ENCODE measurements at regions not wholly inside any gene's neighbourhood (a gene's known extent, or its start where the extent isn't known, plus 50 kb on each side); places are given as distances from the start of the nearest gene placed in this dataset.
"Not testable (repeated sequence)": the region's sequence is repeated elsewhere in the genome, so short reads cannot be mapped to it uniquely, and the experiment has no call there.

DNA sequence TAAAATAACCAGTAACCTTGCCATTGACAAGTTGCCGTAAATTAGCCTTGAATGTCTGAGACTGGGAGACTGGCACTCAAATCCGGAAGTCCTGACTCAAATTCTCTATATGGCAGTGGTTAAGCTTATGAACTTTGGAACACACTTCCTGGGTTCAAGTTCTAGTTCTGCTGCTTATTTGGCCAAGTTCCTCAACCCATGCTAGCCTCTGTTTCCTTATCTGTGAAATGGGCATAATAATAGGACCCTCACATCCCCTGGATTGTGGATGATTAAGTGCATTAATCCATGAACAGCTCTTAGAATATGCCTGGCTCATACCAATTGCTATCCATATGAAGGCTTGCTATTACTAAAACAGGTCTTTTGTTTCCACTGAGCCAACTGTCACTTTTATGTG, 311.5 kb downstream of the EDEM1 start:
- no peaks in the 10 kb centered on the region for H3K27me3 Mint-ChIP-seq
- no peak overlapping the region for H3K4me3 Mint-ChIP-seq
- DNase-seq (no peak), ATAC-seq (no peak)
- peaks cover 2% of the 10 kb centered on the region for H3K36me3 Mint-ChIP-seq
- H3K4me1 Mint-ChIP-seq, result peaks cover 4% of the 10 kb centered on the region
- CTCF ChIA-PET, result interaction anchor here (0.6 kb wide), 1 partner anchor 715 kb away, joined by 3 read pairs; no protein-coding TSS in a partner anchor
- no peak overlapping the region for H3K27ac Mint-ChIP-seq
- H3K9me3 Mint-ChIP-seq (ENCODE audit: low read depth), result peaks cover 3% of the 10 kb centered on the region

DNA sequence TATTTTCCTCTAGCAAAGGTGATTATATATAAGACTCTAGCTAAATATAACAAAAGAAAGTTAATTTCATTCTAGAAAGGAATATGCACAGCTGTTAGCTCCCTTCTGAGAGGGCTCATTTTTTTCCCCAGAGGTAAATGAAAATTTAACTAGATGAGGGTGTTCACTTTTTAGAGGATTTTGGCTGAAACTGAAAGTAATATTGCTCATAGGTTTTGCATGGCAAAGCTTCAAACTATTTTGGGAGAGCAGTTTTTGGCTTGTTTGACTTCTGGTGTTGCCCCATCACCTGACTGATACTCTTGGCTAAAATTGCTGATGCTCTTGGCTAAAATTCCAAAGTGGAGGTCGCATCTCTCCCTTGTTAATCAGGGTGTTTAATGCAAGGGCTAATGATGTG, 311.9 kb downstream of the EDEM1 start:
- Mint-ChIP-seq H3K9me3 (ENCODE audit: low read depth) (peaks cover 3% of the 10 kb centered on the region), H3K27me3 (no peaks in the 10 kb centered on the region), H3K4me3 (no peak overlapping the region), H3K4me1 (peaks cover 4% of the 10 kb centered on the region), H3K36me3 (peaks cover 2% of the 10 kb centered on the region), H3K27ac (no peak overlapping the region)
- DNase-seq (no peak), ATAC-seq (no peak)
- CTCF ChIA-PET, result interaction anchor here (0.6 kb wide), 1 partner anchor 715 kb away, joined by 3 read pairs; no protein-coding TSS in a partner anchor

DNA sequence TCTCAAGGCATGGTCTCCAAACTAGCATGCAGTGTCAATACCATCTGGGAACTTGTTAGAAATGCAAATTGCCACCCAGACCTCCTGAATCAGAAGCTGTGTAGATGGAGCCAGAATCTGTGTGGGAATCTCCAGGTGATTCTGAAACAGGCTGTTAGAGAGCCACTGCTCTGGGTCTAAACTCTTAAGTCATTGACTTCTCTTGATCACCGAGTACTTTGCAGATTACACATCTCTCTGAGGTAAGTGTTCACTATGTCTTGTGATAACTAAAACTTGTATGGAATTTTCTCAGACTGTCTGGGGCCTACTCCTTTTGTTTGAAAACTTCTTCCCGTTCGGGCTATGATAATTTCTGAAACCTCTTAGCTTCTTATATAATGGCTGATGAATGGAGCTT, 315.6 kb downstream of the EDEM1 start:
- DNase-seq (no peak), ATAC-seq (no peak)
- Mint-ChIP-seq H3K4me3 (no peak overlapping the region), H3K27me3 (no peaks in the 10 kb centered on the region), H3K27ac (no peak overlapping the region), H3K36me3 (no peaks in the 10 kb centered on the region), H3K4me1 (no peaks in the 10 kb centered on the region), H3K9me3 (ENCODE audit: low read depth) (peaks cover 5% of the 10 kb centered on the region)
- CTCF ChIA-PET, result no interaction called here

DNA sequence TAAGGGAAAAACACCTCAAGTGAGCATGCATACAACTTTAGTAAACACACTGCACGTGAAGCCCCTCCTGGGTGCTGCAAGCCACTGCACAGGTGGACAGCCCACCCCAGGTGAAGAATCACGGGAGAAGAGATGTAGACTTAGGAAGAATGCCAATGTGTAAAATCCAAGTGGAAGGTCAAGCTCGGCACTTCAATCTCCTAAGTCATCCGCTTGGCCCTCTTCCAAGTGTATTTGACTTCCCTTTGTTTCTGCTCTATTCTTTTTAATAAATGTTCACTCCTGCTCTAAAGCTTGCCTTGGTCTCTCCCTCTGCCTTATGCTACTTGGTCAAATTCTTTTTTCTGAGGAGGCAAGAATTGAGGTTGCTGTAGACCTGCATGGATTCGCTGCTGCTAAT, 316.6 kb downstream of the EDEM1 start:
- Mint-ChIP-seq H3K36me3 (no peaks in the 10 kb centered on the region), H3K4me1 (no peaks in the 10 kb centered on the region), H3K27me3 (no peaks in the 10 kb centered on the region), H3K9me3 (ENCODE audit: low read depth) (peaks cover 9% of the 10 kb centered on the region), H3K4me3 (no peak overlapping the region), H3K27ac (no peak overlapping the region)
- DNase-seq, result no peak
- no peak for ATAC-seq
- CTCF ChIA-PET, result no interaction called here

DNA sequence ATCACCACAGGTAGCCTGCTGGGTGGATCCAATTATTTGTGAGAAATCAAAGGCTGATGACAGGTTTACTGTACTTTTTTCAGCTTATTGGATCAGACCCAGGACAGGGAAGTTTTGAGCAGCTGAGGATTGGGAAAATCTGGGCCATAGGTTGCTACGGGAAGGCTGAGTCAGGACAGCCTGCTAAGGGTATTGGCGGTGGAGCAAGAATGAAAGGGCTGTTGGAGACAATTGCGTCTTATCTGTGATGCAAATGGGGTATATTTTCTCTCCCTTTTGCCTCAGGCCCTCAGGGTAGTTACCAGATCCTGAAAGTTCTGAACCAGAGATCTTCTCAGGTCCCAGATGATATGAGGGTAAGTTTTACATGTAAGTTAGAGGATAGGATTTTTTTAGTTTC, 317.7 kb downstream of the EDEM1 start:
- CTCF ChIA-PET, result no interaction called here

DNA sequence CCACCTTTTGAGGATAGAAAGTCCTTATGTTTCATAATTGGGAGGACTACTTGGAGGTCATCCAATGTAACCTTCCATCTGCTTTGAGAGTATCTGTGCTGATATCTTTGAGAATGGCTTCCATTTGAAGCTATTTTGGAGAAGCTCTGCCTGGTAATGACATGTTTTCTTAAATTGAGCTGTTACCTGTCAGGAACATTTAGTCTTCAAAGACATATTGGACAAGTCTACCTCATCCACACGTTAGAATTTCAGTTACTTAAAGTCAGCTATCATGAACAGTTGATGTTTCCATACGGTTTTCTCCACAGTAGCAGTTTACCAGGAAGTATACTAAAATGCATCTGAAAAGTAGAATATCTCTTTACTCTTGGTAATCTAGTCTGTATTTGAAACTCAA, 318.5 kb downstream of the EDEM1 start:
- CTCF ChIA-PET, result no interaction called here
- H3K27ac Mint-ChIP-seq, result no peak overlapping the region
- no peak for DNase-seq
- H3K4me3 Mint-ChIP-seq, result no peak overlapping the region
- no peak for ATAC-seq
- no peaks in the 10 kb centered on the region for H3K36me3 Mint-ChIP-seq
- no peaks in the 10 kb centered on the region for H3K4me1 Mint-ChIP-seq
- peaks cover 14% of the 10 kb centered on the region for H3K9me3 Mint-ChIP-seq (ENCODE audit: low read depth)
- no peaks in the 10 kb centered on the region for H3K27me3 Mint-ChIP-seq

More for the DNA sequence above, 317.7 kb downstream of the EDEM1 start:
- Mint-ChIP-seq H3K36me3 (no peaks in the 10 kb centered on the region), H3K4me1 (no peaks in the 10 kb centered on the region), H3K27ac (no peak overlapping the region), H3K9me3 (ENCODE audit: low read depth) (peaks cover 12% of the 10 kb centered on the region), H3K27me3 (no peaks in the 10 kb centered on the region), H3K4me3 (no peak overlapping the region)
- DNase-seq (no peak), ATAC-seq (no peak)

DNA sequence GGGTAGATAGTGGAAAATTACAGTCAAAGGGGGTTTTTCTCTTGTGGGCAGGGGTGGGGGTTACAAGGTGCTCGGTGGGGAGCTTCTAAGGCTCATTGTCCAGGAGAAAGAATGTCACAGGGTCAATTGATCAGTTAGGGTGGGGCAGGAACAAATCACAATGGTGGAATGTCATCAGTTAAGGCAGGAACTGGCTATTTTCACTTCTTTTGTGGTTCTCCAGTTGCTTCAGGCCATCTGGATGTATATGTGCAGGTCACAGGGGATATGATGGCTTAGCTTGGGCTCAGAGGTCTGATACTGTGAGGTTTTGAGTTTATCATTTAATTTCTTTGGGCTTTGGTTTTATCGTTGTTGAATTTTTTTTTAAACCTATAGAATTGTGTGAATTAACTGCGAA, 321.4 kb downstream of the EDEM1 start:
- CTCF ChIA-PET, H3K27me3 Mint-ChIP-seq, H3K4me3 Mint-ChIP-seq, H3K27ac Mint-ChIP-seq, H3K4me1 Mint-ChIP-seq, DNase-seq, ATAC-seq, H3K36me3 Mint-ChIP-seq: not testable (repeated sequence)
- H3K9me3 Mint-ChIP-seq (ENCODE audit: low read depth), result peaks cover 14% of the 10 kb centered on the region

DNA sequence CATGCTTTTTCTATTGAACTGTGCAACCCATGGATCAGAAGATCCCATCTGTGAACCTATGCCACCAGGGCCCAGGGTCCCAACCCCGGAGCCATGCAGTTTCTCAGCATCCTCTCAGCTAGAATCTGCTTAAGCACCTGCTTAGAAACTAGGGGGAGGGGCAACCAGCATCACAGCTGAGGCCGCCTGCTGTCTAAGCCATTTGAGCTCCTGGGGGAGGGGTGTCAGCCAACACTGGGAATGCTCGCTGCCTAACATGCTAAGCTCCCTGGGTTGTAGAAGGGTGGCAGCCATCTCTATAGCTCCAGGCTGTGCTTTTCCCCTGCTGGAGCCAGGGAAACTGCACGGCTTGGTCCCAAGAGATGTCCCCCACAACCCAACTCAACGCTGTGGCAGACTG, 322.8 kb downstream of the EDEM1 start:
- no peak for ATAC-seq
- Mint-ChIP-seq H3K9me3 (ENCODE audit: low read depth) (peaks cover 14% of the 10 kb centered on the region), H3K36me3 (no peaks in the 10 kb centered on the region), H3K27me3 (no peaks in the 10 kb centered on the region), H3K4me1 (no peaks in the 10 kb centered on the region), H3K4me3 (no peak overlapping the region), H3K27ac (no peak overlapping the region)
- CTCF ChIA-PET, result no interaction called here
- no peak for DNase-seq

DNA sequence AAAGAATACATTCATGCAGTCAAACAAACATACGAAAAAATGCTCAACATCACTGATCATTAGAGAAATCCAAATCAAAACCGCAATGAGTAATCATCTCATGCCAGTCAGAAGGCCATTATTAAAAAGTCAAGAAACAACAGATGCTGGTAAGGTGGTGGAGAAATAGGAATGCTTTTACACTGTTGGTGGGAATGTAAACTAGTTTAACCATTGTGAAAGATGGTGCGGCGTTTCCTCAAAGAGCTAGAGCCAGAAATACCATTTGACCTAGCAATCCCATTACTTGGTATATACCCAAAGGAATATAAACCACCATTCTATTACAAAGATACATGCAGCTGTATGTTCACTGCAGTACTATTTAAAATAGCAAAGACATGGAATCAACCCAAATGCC, 330.4 kb downstream of the EDEM1 start:
- H3K27me3 Mint-ChIP-seq, result no peaks in the 10 kb centered on the region
- no peaks in the 10 kb centered on the region for H3K36me3 Mint-ChIP-seq
- no peak overlapping the region for H3K4me3 Mint-ChIP-seq
- DNase-seq (no peak), ATAC-seq (no peak)
- no peaks in the 10 kb centered on the region for H3K4me1 Mint-ChIP-seq
- CTCF ChIA-PET, result no interaction called here
- no peak overlapping the region for H3K27ac Mint-ChIP-seq
- H3K9me3 Mint-ChIP-seq (ENCODE audit: low read depth), result no peaks in the 10 kb centered on the region

DNA sequence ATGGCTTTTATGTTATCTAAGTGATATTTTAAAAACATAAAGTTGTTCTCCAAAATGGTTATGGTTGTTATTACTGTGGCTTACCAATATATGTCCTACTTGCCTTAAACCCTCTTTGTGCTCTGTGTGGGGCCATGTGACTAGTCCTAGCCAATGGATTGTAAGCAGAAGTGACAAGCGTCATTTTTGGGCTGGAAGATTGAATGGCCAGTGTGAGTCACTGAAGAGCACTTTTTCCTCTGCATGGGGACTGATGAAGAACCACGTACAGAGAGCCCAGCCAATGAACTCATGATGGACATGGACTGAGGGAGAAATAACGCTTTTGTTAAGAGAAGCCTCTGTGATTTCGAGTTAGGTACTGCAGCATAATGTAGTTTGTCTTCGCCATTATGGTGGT, 332.7 kb downstream of the EDEM1 start:
- Mint-ChIP-seq H3K9me3 (ENCODE audit: low read depth) (no peaks in the 10 kb centered on the region), H3K27ac (no peak overlapping the region), H3K27me3 (no peaks in the 10 kb centered on the region), H3K4me1 (no peaks in the 10 kb centered on the region), H3K36me3 (no peaks in the 10 kb centered on the region), H3K4me3 (no peak overlapping the region)
- ATAC-seq (no peak), DNase-seq (no peak)
- CTCF ChIA-PET, result no interaction called here

DNA sequence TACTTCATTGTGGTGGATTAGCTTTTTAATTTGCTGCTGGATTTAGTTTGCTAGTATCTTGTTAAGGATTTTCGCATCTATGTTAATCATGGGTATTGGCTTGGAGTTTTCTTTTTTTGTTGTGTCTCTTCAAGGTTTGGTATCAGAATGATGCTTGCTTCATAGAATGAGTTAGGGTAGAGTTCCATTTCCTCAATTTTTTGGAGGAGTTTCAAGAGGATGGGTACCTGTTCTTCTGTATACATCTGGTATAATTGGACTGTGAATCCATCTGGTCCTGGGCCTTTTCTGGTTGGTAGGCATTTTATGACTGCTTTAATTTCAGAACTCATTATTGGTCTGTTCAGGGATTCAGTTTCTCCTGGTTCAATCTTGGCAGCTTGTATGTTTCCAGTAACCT, 335.6 kb downstream of the EDEM1 start:
- Mint-ChIP-seq H3K4me3 (no peak overlapping the region), H3K27ac (no peak overlapping the region), H3K27me3 (no peaks in the 10 kb centered on the region), H3K36me3 (no peaks in the 10 kb centered on the region), H3K9me3 (ENCODE audit: low read depth) (no peaks in the 10 kb centered on the region), H3K4me1 (no peaks in the 10 kb centered on the region)
- DNase-seq (no peak), ATAC-seq (no peak)
- CTCF ChIA-PET, result no interaction called here

DNA sequence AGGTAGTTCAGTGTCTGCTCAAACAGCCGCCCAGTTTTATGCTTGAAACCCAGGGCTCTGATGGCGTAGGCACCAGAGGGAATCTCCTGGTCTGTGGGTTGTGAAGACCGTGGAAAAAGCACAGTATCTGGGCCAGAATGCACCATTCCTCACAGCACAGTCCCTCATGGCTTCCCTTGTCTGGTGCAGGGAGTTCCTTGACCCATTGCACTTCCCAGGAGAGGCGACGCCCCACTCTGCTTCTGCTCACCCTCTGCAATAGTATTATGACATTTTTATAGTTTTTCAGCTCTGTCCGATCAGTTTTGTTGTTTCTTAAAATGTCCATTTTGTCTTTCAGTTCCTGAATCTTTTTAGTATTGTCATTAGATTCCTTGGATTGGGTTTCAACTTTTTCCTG, 343.5 kb downstream of the EDEM1 start:
- no peak overlapping the region for H3K4me3 Mint-ChIP-seq
- H3K27ac Mint-ChIP-seq, result no peak overlapping the region
- ATAC-seq (no peak), DNase-seq (no peak)
- no peaks in the 10 kb centered on the region for H3K27me3 Mint-ChIP-seq
- CTCF ChIA-PET, result no interaction called here
- no peaks in the 10 kb centered on the region for H3K36me3 Mint-ChIP-seq
- no peaks in the 10 kb centered on the region for H3K4me1 Mint-ChIP-seq
- no peaks in the 10 kb centered on the region for H3K9me3 Mint-ChIP-seq (ENCODE audit: low read depth)

DNA sequence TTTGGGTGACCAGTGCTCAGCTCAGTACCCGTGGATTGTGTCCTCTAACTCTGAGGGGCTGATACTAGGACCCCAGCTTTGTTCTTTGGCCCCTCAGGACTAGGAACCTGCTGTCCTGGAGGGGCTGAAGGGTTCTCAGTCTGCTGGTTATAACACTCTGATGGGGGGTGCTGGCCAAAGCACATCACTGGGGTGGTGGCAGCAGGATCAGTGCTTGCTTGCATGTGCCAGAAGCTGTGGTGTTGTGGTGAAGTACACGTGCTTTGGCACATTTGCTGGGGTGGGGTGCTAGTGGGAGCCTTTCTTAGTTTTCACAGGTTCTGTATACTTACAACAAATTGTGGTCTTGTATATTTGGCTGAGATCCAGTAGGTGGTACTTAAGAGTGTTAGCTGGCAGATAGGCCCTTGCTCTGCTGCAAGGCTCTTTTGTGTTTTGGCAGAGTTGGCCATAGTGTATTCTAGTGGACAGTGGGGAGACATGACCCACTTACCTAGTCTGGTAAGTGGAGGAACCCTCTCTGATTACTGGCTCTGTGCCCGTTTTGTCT, 344.3 kb downstream of the EDEM1 start:
- ATAC-seq, result no peak
- no peaks in the 10 kb centered on the region for H3K4me1 Mint-ChIP-seq
- H3K36me3 Mint-ChIP-seq, result no peaks in the 10 kb centered on the region
- no peaks in the 10 kb centered on the region for H3K27me3 Mint-ChIP-seq
- CTCF ChIA-PET, result no interaction called here
- no peak overlapping the region for H3K27ac Mint-ChIP-seq
- no peak for DNase-seq
- H3K4me3 Mint-ChIP-seq, result no peak overlapping the region
- H3K9me3 Mint-ChIP-seq (ENCODE audit: low read depth), result no peaks in the 10 kb centered on the region

DNA sequence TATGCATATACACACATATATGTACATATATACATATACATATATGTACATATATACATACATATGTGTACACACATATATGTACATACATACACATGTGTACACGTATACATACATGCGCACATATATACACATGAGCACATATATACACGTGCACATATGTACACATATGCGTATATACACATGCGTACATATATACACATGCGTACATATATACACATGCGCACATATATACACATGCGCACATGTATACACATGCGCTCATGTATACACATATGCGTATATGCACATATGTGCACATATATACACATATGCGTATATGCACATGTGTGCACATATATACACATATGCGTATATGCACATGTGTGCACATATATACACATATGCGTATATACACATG, 353.0 kb downstream of the EDEM1 start:
- Mint-ChIP-seq H3K27ac (no peak overlapping the region), H3K27me3 (no peaks in the 10 kb centered on the region), H3K4me1 (no peaks in the 10 kb centered on the region), H3K4me3 (no peak overlapping the region), H3K9me3 (ENCODE audit: low read depth) (peaks cover 5% of the 10 kb centered on the region), H3K36me3 (no peaks in the 10 kb centered on the region)
- DNase-seq (no peak), ATAC-seq (no peak)
- CTCF ChIA-PET, result no interaction called here

DNA sequence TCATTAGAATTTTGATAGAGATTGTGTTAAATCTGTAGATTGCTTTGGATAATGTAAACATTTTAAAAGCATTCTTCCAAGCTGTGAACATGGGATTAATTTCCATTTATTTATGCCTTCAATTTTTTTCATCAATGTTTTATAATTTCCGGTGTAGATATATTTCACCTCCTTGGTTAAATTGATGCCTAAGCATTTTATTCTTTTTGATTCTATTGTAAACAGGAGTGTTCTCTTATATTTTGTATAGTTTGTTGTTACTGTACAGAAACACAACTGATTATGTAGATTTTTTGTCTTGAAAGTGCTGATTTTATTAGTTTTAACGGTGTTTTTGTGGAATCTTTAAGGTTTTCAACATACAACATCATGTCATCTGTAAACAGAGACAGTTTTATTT, 355.0 kb downstream of the EDEM1 start:
- peaks cover 8% of the 10 kb centered on the region for H3K9me3 Mint-ChIP-seq (ENCODE audit: low read depth)
- ATAC-seq (no peak), DNase-seq (no peak)
- no peaks in the 10 kb centered on the region for H3K27me3 Mint-ChIP-seq
- H3K4me3 Mint-ChIP-seq, result no peak overlapping the region
- H3K27ac Mint-ChIP-seq, result no peak overlapping the region
- CTCF ChIA-PET, result no interaction called here
- H3K4me1 Mint-ChIP-seq, result no peaks in the 10 kb centered on the region
- no peaks in the 10 kb centered on the region for H3K36me3 Mint-ChIP-seq

All from activated CD8-positive, alpha-beta memory T cell treated with anti-CD3 and anti-CD28 coated beads, Interleukin-2, amount 10 ng/mL, durations not matched to agents 7 days and 5 days (primary cell).